ENCODE measurements at regions not wholly inside any gene's neighbourhood (a gene's known extent, or its start where the extent isn't known, plus 50 kb on each side); places are given as distances from the start of the nearest gene placed in this dataset.

DNA sequence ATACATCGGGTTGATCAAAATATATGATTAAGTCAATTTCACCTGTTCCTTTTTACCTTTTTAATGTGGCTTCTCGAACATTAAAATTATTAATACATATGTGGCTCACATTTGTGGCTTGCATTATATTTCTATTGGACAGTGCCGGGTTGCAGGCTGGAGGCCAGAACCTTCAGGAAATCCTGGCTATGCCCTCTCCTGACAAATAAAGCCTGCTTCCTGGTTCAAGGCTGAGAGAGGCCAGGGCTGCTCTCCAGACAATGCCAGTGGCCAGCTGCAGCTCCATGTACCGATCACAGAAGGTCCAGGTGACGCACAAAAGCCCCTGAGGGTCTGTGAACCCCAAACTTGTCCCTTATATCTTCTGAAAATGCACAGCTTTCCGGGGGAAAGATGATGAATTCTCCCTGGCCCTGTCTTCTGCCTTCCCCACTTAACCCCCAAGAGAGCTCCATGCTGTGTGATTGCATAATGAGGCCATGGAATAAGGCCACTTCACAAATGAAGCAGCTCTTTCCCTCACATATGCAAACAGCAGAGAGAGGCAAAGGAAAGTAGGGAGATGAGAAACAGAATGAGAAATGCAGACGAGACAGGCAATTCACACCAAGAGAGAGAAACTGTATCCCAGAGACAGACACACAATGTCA is 241.2 kb downstream of the BCOR start:
- no peak for DNase-seq (ENCODE audit: low read depth)

DNA sequence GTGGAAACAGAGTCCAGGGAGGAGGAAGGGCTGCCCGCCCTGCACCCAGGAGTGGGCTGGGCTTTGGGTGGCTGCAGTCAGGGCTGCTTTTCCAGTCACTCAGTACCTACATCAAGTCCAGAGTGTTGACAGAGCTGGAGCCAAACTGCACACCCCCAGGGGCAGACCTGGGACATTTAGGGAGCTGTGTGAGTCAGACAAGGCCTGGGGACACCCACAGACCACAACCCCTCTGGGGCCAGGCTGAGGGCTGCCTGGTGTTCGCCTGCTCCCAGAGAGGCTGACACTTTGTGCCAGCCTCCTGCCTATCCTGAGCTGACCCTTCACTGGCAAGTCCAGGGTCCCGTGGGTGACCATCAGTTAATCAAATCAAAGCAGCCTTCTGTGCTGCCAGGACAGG is 240.0 kb downstream of the BCOR start:
- no peak for DNase-seq (ENCODE audit: low read depth)

DNA sequence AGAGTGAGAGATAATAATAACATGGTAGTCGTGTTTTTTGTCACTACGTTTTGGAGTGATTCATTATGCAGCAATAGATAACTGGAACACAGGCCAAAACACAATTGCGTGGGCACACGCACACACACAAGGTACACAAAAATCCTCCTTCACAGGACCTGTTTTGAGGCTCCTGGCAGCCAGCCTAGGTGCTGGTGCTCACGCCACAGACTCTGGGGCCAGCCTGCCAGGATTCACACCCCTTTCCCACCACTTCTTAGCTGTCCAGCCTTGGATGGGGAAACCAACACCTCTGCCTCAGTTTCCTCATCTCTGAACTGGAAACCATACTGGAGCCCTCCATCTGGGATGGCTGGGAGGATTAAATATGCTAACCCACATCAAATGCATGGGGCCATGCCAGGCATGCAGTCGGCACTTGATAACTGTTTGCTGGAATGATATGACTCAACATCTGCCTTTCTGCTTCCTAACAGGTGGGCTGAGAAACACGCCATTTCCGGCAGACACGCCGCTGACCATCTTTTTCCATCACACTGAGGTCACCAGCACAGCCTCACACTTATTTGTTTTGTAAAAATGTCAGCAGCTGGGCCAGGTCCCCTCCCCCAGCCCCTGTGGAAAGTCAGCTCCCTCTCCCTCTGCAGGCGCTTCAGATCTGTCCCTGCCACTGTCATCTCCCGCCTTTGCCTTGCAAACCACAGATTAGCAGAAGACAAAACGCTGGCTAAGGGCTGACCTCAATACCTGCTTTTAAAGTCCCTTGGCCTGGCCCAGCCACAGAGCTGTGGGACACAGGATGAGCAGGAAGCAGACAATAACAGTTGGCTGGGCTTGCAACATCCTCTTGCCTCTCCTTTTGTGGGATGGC is 237.5 kb downstream of the BCOR start:
- no peak for DNase-seq (ENCODE audit: low read depth)

DNA sequence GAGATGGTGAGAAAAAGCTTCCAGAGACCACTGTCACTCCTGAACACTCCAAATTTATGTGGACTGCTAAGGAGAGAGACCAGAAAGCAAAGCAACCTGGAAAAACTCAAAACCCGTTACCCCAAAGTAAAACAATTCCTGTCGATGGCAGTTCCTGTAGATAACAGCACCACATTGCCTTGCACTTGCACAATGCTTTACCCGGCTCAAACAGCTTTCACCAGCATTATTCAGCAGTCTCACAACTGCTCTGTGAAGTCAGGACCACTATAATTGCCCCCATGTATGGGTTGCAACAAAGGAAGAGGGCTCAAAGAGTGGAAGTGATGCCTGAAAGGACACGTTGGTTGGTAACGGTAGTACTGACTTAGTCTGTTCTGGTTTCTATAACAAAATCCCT is 234.8 kb downstream of the BCOR start:
- no peak for DNase-seq (ENCODE audit: low read depth)

DNA sequence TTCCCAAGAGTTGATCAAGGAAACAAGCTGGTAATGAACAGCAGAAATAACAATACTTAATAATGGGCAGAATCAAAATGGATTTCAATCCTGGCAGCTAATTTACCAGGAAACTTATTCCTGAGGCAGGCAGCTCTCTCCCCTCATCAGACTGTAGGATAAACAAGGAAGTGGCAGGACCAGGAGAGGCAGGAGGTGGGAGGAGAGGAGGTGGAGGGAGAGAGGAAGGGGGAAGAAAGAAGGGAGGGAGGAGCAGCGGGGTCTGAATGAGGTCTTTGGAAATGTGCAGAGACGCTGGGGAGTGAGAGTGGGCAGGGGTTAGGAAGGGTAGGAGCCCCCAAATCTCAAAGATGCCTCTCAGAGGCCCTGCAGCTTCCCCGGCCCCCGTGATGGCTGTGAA is 231.5 kb downstream of the BCOR start:
- no peak for DNase-seq (ENCODE audit: low read depth)

DNA sequence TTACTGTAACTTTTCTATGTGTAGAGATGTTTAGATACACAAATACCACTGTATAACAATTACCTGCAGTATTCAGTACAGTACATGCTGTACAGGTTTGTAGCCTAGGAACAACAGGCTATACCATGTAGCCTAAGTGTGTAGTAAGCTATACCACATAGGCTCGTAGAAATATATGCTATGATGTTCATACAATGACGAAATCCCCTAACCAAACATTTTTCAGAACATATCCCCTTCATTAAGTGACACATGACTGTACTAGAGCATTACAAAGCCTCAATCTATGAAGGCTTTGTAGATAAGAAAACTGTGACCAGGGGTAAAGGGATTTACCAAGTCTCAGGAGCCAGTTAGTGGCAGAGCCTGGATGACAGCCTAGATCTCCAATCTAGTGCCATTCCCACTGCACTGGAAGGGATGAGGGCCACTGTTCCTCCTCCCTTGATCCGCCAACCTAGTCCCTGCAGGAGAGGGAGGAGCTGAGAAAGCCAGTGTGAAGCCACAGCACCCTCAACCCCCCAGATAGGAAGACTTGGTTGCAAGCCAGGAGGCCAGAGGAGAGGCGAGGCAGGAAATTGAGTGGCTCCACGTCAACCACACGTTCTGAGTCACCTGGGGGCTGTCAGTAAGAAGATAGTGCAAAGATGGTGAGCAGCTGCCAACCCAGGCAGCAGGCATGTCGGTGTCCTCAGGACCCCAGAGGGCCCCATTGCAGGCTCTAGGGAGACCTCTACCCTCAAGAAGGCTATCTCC is 227.7 kb downstream of the BCOR start:
- DNase-seq (ENCODE audit: low read depth): peak; percentile 19

DNA sequence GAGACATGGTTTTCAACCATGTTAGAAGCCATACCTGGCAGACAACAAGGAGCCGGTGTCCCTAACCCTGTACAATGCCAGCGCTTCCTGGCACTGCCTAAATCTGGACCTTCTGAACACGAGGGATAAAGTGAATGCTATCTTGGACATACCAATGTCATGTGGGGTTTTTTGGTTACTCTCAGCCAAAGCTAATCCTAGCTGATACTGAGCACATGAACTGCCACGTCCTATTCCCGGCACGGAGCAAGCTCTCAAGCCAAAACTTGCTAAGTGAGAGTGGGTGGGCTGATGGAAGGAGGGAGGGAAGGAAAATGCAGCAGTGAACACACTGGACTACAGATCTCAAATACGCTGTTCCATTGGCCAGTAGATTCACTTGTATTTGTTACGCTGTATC is 226.1 kb downstream of the BCOR start:
- DNase-seq (ENCODE audit: low read depth): no peak

DNA sequence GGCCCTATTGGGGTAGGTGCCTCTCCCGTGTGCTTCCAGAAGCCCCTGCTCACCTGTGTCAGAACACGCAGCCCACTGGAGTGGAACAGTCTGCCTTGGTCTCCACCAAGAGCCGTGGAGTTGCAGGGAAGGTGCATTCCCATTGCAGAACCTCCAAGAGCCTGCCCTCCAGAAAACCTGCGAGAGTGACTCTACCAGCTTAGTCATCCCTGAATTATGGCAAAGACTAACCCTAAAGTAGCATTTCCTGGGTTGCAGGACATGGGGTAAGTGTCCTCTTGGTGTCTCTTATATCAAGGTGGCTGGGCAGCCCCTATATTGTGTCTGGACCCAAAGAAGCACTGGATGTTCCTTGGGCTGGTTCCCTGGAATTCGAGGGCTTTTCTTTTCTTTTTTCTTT is 224.6 kb downstream of the BCOR start:
- no peak for DNase-seq (ENCODE audit: low read depth)

DNA sequence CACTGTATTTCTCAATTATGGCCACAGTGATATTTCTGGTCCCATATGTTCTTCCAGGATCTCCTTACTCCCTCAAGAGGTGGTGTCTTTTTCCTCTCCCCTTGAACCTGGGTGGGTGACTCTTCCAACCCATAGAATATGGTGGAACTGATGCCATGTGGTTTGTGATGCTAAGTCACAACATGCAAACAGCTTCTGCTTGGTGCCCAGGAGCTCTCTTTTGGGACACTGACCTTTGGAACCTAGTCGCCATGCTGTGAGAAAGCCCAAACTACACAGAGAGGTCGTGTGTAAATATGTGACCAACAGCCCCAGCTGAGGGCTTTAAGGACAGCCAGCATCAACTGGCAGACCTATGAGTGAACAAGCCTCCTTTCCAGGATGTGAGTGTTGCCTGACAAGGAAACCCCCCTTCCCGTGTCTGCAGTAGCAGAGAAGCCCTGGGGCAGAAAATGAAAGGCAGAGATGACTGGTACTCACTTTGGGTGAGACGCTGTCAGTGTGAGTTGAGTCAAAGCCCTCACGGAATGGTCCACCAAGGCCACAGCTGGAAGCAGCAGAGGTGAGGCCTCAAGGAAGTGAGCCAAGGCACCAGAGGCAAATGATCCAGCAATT is 223.4 kb downstream of the BCOR start:
- DNase-seq (ENCODE audit: low read depth): no peak

DNA sequence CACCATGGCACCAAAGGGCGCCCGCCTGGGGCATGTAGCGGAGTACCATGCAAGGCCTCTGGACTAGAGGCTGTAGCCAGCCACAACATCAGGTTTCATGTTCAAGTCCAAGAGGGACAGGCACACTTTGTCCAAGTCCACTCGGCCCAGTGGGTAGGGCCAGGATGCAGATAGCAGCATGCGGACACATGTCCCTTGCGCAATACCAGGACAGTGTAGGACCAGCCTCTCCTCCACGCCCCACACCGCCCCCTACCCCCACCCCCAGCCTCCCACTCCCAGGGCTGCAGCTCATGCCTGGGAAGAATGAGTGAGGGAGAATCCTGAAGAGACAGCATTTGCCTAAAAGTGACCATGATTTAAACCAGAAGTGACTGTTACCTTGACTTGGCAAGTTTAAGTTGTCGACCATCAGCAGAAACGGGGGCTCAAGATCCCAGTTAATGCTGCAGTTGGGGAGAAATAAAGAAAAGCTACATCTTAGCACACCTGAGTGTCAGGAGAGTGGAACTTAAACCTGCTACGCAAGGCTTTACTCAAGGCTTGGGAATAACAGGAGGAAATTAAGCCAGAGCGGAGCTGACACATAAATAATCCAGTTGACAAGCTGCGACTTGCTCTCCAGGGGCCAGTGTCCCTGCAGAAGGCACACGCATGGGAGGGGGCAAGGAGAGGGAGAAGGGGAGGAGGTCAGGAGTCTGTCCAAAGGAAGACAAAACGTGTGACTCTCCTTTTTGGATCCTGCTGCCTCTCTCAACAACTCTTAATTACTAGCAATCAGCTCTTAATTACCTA is 221.7 kb downstream of the BCOR start:
- DNase-seq (ENCODE audit: low read depth): no peak

DNA sequence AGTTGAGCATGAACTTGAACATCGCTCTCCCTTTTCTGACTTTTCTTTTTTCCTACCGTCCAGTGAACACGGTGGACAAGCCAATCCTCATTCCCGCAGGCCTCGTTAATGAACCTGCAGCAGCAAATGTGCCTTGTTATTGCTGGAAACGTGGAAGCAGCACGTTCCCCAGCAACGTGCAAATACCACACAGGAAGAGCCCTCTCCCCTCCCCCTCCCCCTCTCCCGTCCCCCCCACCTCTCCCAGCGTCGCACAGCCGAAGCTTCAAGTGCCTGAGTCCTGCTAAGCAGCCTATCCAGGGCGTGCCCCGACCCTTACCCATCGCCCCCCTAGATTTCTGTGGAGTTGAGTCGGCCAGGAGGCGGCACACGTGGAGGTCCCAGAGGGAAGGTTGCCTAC is 219.9 kb downstream of the BCOR start:
- no peak for DNase-seq (ENCODE audit: low read depth)

DNA sequence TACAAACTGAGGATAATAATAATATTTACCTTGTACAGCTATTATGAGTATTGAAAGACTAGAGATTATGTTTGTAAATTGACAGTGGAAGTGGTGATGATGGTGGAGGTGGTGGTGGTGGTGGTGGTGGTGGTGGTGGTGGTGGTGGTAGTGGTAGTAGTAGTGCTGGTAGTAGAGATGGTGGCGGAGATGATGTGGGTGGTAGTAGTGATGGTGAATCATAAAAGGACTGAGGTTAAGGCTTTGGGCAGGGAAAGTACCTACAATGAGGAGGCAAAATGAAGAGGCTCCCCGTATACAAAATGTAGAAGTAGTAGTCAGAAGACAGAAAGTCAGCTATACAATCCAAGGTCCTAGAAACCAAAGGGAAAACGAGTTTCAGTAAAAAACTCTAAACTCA is 214.1 kb downstream of the BCOR start:
- no peak for DNase-seq (ENCODE audit: low read depth)

DNA sequence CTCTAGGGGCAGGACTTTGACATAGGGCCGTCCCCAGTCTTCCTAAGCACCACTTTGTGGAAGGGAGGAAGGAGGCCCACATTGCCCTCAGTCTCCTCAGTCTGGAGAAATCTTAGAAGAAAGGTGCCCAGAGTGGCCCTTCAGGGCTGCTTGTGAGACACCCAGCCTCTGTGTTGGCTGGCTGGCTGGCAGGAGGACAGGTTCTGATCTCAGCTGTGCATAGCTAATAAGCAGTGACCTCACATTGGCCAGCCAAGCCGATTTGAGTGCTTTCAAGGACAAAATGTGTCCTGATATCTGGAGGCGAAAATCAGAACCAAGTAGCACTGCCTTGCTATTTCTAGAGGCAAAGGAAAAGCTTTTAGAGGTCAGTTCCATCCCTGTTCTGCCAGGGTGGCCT is 211.5 kb downstream of the BCOR start:
- no peak for DNase-seq (ENCODE audit: low read depth)

DNA sequence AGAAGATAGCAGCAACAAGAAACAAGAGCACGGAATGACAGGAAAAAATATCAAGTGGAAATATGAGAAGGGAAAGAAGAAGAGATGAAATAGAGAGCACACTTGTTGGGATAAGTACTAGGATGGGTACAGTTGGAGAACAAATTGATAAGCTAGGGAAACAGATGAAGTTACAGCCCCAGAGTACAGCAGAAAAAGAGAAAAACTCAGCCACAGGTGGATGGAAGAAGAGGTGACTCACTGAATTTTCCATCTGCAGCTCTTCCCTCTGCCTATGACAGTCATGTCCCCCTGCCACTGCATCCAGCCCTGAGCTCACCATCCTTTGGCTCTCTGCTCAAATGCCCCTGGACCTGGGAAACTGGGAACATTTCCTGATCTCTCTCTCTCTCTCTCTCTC is 209.0 kb downstream of the BCOR start:
- no peak for DNase-seq (ENCODE audit: low read depth)

DNA sequence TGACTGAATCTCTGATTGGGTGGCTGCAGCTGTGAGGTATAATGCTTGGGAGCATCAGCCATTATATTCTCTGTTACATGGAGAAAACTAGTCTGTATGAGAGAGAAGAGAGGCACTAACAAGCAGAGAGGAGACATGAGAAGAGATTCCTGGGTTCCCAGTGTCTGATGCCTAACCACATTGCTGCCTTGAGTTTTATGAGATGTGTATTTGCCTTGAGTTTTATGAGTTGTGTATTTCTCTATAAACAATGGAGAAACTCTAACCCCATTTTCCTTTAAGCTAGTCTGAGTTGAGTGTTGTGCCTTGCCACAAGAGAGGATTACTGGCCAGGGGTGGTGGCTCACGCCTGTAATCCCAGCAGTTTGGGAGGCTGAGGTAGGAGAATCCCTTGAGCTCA is 208.1 kb downstream of the BCOR start:
- DNase-seq (ENCODE audit: low read depth): no peak

DNA sequence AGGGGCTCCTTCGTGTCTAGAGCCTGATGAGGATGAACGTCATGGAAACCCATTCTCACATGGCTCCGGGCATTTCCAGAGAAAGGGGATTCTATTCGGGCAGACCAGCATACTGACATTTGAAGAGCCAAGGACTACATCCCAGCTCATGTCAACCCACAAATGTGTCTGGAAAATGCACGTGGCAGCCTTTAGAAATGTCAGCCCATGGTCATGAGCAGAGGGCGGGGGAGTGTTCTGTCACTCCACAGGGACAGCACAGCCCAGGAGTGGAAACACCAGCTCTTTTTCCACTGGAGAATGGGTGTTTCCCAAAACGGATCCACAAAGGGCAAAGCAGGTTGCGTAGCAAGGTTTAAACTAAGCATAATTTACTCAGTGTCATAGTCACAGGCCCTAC is 207.0 kb downstream of the BCOR start:
- DNase-seq (ENCODE audit: low read depth): no peak

DNA sequence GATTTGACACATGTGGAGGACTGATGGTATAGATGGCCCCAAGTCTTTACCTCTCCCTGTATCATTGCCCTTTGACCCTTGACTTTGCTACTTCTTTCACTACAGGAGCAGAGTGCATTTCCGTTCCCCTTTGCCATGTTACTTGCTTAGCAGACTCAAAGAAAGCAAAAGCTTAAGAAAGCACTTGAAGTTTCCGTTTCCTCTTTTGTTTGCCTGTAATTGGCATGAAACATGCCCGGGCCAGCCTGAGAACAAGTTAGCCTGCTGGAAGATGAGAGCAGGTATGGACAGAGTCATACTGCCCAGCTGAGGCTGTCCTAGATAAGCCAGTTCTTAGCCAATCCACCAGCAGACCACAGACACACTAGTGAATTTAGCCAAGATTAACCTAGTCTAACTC is 206.0 kb downstream of the BCOR start:
- DNase-seq (ENCODE audit: low read depth): no peak

DNA sequence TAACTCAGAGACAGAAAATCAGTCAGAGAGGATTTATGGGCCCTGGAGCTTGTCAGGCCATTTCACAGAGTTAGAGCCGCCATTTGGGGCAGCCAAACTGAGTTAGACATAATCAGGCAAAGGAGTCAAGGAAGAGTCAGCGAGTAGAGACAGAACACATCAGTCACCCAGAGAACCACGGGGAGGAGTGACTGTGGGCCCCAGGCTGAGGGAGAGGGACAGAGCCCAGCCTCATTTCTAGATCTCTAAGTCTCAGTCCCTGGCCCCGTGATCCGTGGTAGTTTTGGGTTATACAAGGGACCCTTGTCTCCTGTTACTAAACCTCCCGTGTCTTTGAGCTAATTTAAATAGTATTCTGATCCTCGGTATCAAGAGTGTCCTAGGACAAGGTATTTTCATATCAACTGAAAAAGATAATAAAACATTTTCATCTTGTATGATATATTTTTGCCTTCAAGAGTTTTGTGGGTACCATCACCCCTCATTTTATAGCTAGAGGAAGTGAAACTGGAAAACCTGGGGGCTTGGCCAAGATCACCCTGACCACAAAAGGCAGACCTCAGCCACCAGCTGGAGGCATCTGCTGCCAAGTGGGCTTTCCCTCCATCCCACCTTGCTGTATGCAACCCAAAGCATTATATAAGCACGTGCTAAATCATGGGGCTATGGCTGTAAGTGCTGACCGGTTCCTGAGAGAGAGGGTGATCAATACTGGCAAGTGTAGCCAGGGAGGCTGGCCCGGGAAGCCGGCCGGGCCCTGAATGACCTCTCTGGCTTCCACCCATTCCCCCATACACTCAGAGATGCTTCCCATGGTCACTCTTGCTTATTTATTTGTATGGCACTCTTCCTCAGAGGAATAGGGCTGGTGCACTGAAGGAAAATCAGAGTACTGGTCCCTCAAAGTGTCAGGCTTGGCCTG is 204.1 kb downstream of the BCOR start:
- no peak for DNase-seq (ENCODE audit: low read depth)

DNA sequence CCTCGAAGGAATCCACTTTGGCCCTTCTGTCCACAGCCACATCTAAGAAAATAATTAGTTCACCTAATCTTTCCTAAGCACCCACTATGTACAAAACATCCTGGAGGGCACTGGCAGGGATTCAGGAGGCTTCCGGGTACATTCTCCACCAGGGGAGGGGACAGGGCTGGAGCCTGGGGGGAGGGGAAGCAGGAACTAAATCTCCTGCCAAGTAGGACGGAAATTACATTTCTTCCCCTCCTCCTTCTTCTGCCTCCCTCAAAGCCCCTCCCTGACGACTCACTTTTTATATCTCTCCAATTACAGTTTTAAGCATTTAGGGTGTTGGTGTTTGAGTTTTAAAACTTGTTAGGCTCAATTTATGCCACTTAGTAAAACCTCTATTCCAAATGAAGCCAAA is 203.1 kb downstream of the BCOR start:
- DNase-seq (ENCODE audit: low read depth): no peak

DNA sequence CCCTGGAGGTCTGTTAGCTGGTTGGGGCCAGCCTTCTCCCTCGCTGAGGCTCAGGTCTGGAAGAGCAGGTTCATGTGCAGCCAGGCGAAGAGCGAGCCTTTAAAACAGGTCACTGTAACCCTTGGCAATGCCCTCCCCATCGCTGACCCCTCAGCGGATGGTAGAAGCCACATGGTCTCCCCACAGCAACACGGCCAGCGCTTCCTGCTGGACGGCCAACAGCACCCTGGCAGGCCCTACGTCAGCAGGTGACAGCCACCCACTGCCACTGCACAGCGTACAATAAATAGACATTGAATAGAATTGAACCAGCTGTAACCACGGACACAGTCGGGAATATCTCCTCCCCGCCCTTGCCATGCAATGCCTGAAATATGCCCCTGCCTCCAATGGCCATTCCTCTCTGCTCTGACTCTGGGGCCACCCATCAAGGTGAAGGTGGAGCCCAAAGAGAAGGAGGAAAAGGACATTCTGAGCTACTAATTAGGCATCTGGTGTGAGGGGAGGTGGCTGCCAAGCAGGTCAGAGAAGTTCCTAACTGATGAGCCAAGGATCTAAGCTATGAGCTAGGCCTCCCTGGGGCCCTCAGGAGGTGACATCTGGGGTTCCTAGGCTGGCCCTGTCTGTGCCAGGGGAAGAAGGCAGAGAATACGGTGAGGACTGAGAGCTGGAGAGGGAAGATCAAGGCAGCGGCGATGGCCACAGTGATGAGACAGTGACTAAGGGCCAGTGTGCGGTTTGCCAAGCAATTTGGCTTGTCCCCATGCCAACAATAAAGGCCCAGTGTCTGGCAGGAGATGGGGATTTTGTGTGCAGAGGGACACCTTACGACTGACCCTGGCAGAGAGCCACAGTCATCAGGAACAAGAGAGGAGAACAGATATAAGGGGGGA is 202.3 kb downstream of the BCOR start:
- DNase-seq (ENCODE audit: low read depth): no peak

Data from HS-27A (cell line).